Heart left ventricle (tissue), 16 donors: ENCODE measurements at regions not wholly inside any gene's neighbourhood (a gene's known extent, or its start where the extent isn't known, plus 50 kb on each side); places are given as distances from the start of the nearest gene placed in this dataset.

ENCODE experiments used
- ATAC-seq, 4 donors: fragments of 200-7000 bp; cut with Tn5 transposase; one replicate each; pipeline ENCODE4 v1.9.1; 2020 to 2022; ENCODE audit warnings: moderate library complexity in 4 of 4, mild to moderate bottlenecking in 3 of 4, moderate number of reproducible peaks in 1 of 4
- DNase-seq, 5 donors: peaks; one replicate each; pipeline ENCODE4 v3.0.0-alpha.2; 2020
- H3K27ac ChIP-seq, 12 donors: fragments of 200-600 bp; sonication (generic) in 4 of 12; one replicate each; pipeline versions ENCODE4 v1.5.0 to v1.8.0; 2016 to 2022; ENCODE audit warnings: mild to moderate bottlenecking in 2 of 12
- H3K27me3 ChIP-seq, 9 donors: fragments of 200-600 bp; sonication (generic) in 2 of 9; one replicate each; pipeline versions ENCODE4 v1.5.1 to v1.8.0; 2016 to 2022; ENCODE audit warnings: mild to moderate bottlenecking in 3 of 9
- H3K36me3 ChIP-seq, 9 donors: fragments of 200-600 bp; sonication (generic) in 2 of 9; one replicate each; pipeline versions ENCODE4 v1.5.0 to v1.8.0; 2018 to 2022; ENCODE audit warnings: mild to moderate bottlenecking in 2 of 9
- H3K4me1 ChIP-seq, 12 donors: fragments of 200-600 bp; sonication (generic) in 4 of 12; one replicate each; pipeline versions ENCODE4 v1.5.0 to v1.8.0; 2016 to 2022; ENCODE audit warnings: mild to moderate bottlenecking in 3 of 12
- H3K4me3 ChIP-seq, 12 donors: fragments of 200-600 bp; sonication (generic) in 4 of 12; one replicate each; pipeline versions ENCODE4 v1.5.0 to v1.8.0; 2017 to 2022; ENCODE audit warnings: mild to moderate bottlenecking in 9 of 12, moderate library complexity in 4 of 12
- H3K9me3 ChIP-seq, 12 donors: fragments of 200-600 bp; sonication (generic) in 4 of 12; one replicate each; pipeline versions ENCODE4 v1.5.0 to v1.8.0; 2016 to 2022; ENCODE audit warnings: mild to moderate bottlenecking in 1 of 12
- CTCF ChIP-seq, 12 donors: fragments of 200-600 bp; sonication (generic) in 4 of 12; IDR thresholded peaks; one replicate each; pipeline versions ENCODE4 v1.5.0 to v1.8.0; 2018 to 2022; ENCODE audit warnings: antibody characterized with exemption in 12 of 12, mild to moderate bottlenecking in 5 of 12
- POLR2A ChIP-seq, 2 donors: fragments of 450-650 bp; IDR thresholded peaks; one replicate each; pipeline ENCODE4 v1.6.1; 2017; ENCODE audit warnings: antibody characterized with exemption in 2 of 2, mild to moderate bottlenecking in 2 of 2, moderate library complexity in 2 of 2
- WGBS, 4 donors: extraction: QIAGEN DNeasy Blood & Tissue Kit in 2 of 4; methylation state at CpG; one replicate each; pipeline versions ENCODE4 v1.1.5 to v1.1.7; 2013 to 2018; 5-methylcytosine and 5-hydroxymethylcytosine counted together
- intact Hi-C, 10 donors: fragments of 100-400 bp; cut with DNase I; formaldehyde crosslinking; loops; one replicate each; pipeline versions ENCODE4 v1.11.1 to v1.14.2; 2022
- donor health status: ischemic (EF 13 %, LVEDD 7.1; RV severe dilation, severe dysfunction).
- donor health status: healthy with polysubstance abuse.
- donor health status: DM: no; HTN: yes; CAD: no.
- donor health status: DM: no; HTN: no; CAD: no.
- donor health status: ischemic (EF 25% LVEDD 6.9; RV normal size, moderate dysfunction).
- donor health status: ischemic (EF 25% LVEDD 5.7; RV mildly dilated, moderate dysfunction).
- donor health status: healthy.
- donor health status: DM: yes; HTN: yes; CAD: no.
- donor health status: ischemic (EF 35%, LVEDD 5.7; RV mildly dilated, moderate dysfunction).
- donor health status: nonischemic (EF 11% LVEDD 7.7; RV severe dilation, severe dysfunction).
- donor health status: DM: yes; HTN: yes; CAD: no.
- donor health status: PGD.
- donor health status: ischemic (EF 29% LVEDD 5.4; RV normal size, mild dysfunction).
- donor health status: nonischemic (EF 23%, LVEDD 6.1; RV moderate dilation, normal function).

GRCh38 chr1:147466543-147466942 lies 74.8 kb upstream of the BCL9 start:
- H3K27me3 ChIP-seq = peaks cover 0 to 5% (median 0%) of the 10 kb centered on the region in 9 donors
- DNase-seq (no peak), ATAC-seq (no peak)
- 34 to 52% (median 43%) methylated on average over 3 of the region's 3 CpGs for WGBS, 4 donors
- no peak overlapping the region for H3K27ac ChIP-seq
- no peak for TF ChIP-seq POLR2A (IDR thresholded peaks at IDR 0.05)
- no peak for TF ChIP-seq CTCF (IDR thresholded peaks at IDR 0.05)
- intact Hi-C loops = no loop called here
- H3K36me3 ChIP-seq = no peaks in the 10 kb centered on the region
- no peaks in the 10 kb centered on the region for H3K4me1 ChIP-seq
- H3K9me3 ChIP-seq = peaks cover 0 to 28% (median 6%) of the 10 kb centered on the region in 12 donors
- no peak overlapping the region for H3K4me3 ChIP-seq

DNA sequence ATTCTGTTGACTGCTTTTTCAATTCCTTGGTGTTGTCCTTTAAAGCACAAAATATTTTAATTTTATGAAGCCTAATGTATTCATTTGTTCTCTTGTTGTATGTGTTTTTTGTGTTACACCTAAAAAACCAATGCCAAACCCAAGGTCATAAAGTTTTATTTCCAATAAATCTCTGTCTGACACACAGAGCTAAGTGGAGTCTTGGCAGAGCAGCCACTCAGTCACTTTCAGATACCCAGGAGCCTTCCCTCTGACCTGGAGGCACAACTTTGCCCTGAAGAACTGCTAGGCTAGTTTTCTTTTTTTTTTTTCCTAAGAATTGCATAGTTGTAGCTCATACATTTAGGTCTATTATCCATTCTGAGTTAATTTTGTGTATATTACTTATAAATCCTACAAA lies 71.2 kb upstream of the BCL9 start:
- Histone ChIP-seq H3K27ac (no peak overlapping the region), H3K9me3 (peaks cover 0 to 21% (median 5%) of the 10 kb centered on the region in 12 donors), H3K4me3 (no peak overlapping the region), H3K27me3 (peaks cover 0 to 5% (median 0%) of the 10 kb centered on the region in 9 donors), H3K36me3 (no peaks in the 10 kb centered on the region), H3K4me1 (no peaks in the 10 kb centered on the region)
- no peak for ATAC-seq
- intact Hi-C loops = no loop called here
- DNase-seq = no peak
- TF ChIP-seq POLR2A (IDR thresholded peaks at IDR 0.05) = no peak
- no peak for TF ChIP-seq CTCF (IDR thresholded peaks at IDR 0.05)

GRCh38 chr1:147472489-147472888 lies 68.8 kb upstream of the BCL9 start:
- H3K9me3 ChIP-seq = peaks cover 0 to 3% (median 0%) of the 10 kb centered on the region in 12 donors
- ATAC-seq (no peak), DNase-seq (no peak)
- H3K36me3 ChIP-seq = no peaks in the 10 kb centered on the region
- H3K4me1 ChIP-seq = no peaks in the 10 kb centered on the region
- 61 to 78% (median 70%) methylated on average over 2 of the region's 2 CpGs for WGBS, 4 donors
- peaks cover 0 to 5% (median 0%) of the 10 kb centered on the region in 9 donors for H3K27me3 ChIP-seq
- TF ChIP-seq CTCF (IDR thresholded peaks at IDR 0.05) (no peak), POLR2A (IDR thresholded peaks at IDR 0.05) (no peak)
- H3K4me3 ChIP-seq = no peak overlapping the region
- intact Hi-C loops = no loop called here
- no peak overlapping the region for H3K27ac ChIP-seq

GRCh38 chr1:147472966-147473732 lies 68.2 kb upstream of the BCL9 start:
- no peaks in the 10 kb centered on the region for H3K9me3 ChIP-seq
- no peak for TF ChIP-seq POLR2A (IDR thresholded peaks at IDR 0.05)
- no peak for TF ChIP-seq CTCF (IDR thresholded peaks at IDR 0.05)
- H3K4me1 ChIP-seq = no peaks in the 10 kb centered on the region
- H3K27me3 ChIP-seq = peaks cover 0 to 5% (median 0%) of the 10 kb centered on the region in 9 donors
- no peak for DNase-seq
- WGBS, 4 donors = 51 to 68% (median 64%) methylated on average over 5 of the region's 5 CpGs
- intact Hi-C loops = no loop called here
- no peak for ATAC-seq
- no peak overlapping the region for H3K27ac ChIP-seq
- no peaks in the 10 kb centered on the region for H3K36me3 ChIP-seq
- peak overlapping the region in 1 of 12 donors; percentile 9 for H3K4me3 ChIP-seq
